GM19025 (cell line): ENCODE measurements at regions not wholly inside any gene's neighbourhood (a gene's known extent, or its start where the extent isn't known, plus 50 kb on each side); places are given as distances from the start of the nearest gene placed in this dataset.

ENCODE experiments used
- ATAC-seq: cut with Tn5 transposase; IDR thresholded peaks from one replicate; pipeline ENCODE4 v1.9.1; 2021; ENCODE audit warnings: mild to moderate bottlenecking, low read depth, moderate library complexity; ENCODE audit not compliant: unreplicated experiment

DNA sequence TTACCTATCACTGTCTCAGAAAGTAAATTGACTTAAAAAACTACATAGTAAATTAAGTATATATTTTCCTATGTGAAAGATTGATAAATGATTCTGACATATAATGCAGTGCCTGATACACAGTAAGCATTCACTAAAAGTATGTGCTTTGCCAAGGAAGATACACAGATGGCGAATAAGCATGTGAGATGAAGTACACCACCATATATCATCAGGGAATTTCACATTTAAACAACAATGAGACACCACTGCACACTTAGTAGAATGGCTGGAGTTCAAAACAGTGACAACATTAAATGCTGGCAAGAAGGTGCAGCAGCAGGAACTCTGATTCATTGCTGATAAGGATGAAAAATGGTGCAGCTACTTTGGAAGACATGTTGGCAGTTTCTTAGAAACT is 1118.8 kb downstream of the DTWD2 start:
- ATAC-seq: no peak

- no peak for ATAC-seq
Measured at GRCh38 chr5:117863586-117864296, 1124.6 kb downstream of the DTWD2 start.

GRCh38 chr5:117860550-117860949 is 1127.8 kb downstream of the DTWD2 start:
- ATAC-seq: no peak

- ATAC-seq: no peak
Measured at GRCh38 chr5:117859176-117859575, 1129.2 kb downstream of the DTWD2 start.

DNA sequence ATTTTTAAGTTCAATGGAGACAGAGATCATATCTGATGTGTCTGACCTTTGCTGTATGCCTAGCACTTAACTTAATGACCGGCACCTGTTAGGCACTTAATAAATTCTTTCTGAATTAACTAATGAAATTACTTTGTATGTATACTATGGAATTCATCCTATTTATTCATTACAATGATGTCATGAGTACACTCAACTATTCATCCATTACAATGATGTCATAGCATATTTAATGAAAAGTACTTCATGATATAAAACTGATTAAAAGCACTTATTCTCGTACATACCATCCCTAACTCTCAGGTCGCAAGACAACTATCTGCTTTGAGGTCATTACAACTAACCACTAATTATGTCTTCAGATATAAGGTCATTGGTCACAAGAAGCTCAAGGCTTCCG is 1131.6 kb downstream of the DTWD2 start:
- ATAC-seq: no peak

GRCh38 chr5:117837786-117838185 is 1150.6 kb downstream of the DTWD2 start:
- ATAC-seq: no peak

DNA sequence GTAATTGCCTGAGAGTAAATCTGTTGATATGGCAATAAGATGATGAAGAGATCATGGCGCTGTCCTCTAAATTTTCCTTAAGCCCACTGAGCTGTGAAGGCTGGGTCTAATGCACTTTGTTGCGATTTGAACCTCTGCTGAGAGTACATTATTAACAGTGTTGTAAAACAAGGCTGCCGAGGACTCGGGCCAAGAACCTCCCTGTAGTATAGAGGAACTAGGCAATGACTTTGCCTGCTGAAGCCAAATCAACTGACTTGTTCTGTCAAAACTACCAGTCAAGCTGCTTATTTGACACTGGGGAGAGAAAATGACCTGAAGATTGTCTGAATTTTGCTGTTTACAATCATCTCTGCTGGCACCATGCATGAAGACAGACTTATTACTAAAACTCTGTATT is 1154.7 kb downstream of the DTWD2 start:
- ATAC-seq: no peak

DNA sequence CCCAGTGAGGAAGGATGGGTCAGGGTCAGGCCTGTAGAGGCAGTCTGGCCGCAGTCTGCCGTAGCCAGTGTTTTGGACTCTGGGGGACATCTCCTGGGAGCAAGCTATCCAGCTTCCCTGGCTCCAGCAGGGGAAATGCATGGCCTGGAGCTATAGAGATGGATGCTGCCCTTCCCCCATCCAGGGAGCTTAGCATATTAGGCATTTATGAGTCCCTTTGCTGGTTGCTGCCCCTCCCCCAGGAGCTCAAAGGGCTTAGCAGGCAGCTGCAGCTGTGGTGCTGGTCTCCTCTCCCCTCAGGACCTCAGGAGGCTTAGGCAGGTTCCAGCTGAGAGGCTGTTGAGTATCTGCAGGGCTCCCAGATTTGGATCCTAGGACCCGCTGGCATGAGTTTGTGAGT is 1158.7 kb downstream of the DTWD2 start:
- ATAC-seq: no peak

- ATAC-seq: no peak
Measured at GRCh38 chr5:117813850-117814249, 1174.5 kb downstream of the DTWD2 start.

- ATAC-seq: no peak
Measured at GRCh38 chr5:117812861-117813260, 1175.5 kb downstream of the DTWD2 start.

GRCh38 chr5:117809251-117809650 is 1179.1 kb downstream of the DTWD2 start:
- no peak for ATAC-seq

GRCh38 chr5:117805058-117805457 is 1183.3 kb downstream of the DTWD2 start:
- ATAC-seq: no peak

GRCh38 chr5:117803533-117803932 is 1184.8 kb downstream of the DTWD2 start:
- ATAC-seq: no peak

GRCh38 chr5:117801583-117801982 is 1186.8 kb downstream of the DTWD2 start:
- no peak for ATAC-seq

DNA sequence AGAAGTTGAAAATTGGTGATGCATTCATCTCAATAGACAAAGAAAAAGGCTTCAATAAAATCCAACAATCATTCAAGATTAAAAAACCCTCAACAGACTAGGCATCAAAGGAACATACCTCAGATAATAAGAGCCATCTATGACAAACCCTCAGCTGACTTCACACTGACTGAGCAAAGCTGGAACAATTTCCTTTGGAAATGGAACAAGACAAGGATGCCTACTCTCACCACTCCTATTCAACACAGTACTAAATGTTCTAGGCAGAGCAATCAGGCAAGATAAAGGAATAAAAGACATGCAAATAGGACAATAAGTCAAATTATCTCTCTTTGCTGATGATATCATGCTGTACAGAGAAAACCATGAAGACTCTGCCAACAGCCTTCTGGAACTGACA is 1188.1 kb downstream of the DTWD2 start:
- ATAC-seq: no peak

DNA sequence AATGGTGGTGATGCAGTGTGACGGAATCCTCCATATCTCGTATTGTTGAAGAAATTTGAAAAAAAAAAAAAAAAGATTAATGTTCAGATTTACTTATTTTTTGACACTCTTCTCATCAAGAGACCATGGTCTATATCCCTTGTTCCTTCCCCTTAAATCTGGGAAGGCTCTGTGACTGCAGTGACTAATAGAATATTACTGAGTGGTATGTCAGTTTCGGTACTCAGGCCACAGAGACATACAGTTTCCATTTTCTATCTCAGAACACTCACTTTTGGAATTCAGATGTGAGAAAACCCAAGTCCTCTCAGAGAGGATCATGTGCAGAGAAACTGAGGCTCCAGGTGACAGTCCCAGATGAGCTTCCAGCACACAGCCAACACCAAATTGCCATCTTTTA is 1193.5 kb downstream of the DTWD2 start:
- no peak for ATAC-seq

GRCh38 chr5:117793963-117794362 is 1194.4 kb downstream of the DTWD2 start:
- ATAC-seq: no peak

DNA sequence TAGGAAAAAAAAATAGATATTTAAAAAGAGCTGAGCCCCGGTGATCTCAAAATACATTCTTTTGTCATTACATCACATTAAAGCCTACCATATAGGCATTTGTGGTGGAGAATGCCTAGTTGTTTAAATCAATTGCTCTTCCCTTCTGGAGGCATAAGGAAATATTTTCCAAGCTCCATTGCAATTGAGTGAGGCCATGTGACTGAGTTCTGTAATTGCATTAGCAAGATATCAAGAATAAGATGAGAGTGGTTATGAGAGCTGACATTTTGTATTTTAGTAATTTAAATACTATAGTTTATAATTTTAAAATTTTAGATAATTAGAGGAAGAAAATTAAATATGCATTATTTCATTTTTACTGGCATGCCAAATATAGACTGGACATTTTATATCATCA is 1195.9 kb downstream of the DTWD2 start:
- no peak for ATAC-seq

- no peak for ATAC-seq
Measured at GRCh38 chr5:117788596-117788995, 1199.8 kb downstream of the DTWD2 start.

GRCh38 chr5:117779171-117779570 is 1204.5 kb upstream of the SEMA6A start:
- ATAC-seq: no peak

DNA sequence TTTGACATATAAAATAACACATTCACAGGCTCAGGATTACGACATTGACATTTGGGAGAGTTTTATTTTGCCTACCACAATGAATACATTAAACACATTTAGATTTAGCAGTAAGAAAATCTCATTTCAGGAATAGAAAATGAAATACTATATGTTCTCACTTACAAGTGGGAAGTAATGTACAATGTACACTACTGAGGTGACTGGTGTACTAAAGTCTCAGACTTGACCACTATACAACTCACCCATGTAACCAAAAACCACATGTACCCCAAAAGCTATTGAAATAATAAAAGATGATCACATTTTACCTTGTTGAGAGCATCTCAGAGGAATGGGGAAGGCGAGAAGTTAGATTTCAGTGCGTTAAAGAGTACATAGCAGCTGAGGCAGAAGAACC is 1202.4 kb upstream of the SEMA6A start:
- no peak for ATAC-seq

- ATAC-seq: no peak
Measured at GRCh38 chr5:117769877-117770276, 1195.3 kb upstream of the SEMA6A start.

DNA sequence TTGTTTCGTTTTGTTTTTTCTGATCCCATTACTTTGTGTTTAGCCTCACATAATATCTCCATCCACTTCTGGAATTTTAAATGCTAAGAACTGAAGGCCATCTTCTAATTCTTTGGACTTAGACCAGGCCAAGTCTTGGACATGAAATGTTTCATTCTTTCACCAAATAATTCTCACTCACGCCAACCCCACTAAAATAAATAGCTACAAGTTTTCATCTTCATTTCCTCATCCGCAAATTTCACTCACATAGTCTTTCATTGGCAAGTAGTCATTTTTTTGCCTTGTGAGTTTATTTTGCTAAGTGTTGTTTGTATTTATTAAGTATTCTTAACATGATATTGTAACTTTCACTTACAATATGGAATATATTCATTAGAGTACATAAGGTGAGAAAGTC is 1188.6 kb upstream of the SEMA6A start:
- ATAC-seq: no peak
